SU-DHL-6 (cell line): ENCODE measurements at regions not wholly inside any gene's neighbourhood (a gene's known extent, or its start where the extent isn't known, plus 50 kb on each side); places are given as distances from the start of the nearest gene placed in this dataset.

Experiments used
- EZH2phosphoT487 ChIP-seq: fragments of 200-600 bp; sonication (generic), shearing (Covaris generic); conservative IDR thresholded peaks from 2 replicates; pipeline ENCODE4 v1.6.1; 2018; ENCODE audit warnings: mild to moderate bottlenecking, antibody characterized with exemption, low read length, moderate library complexity, mixed read lengths
- TF ChIP-seq, protein P1 (sequence below): fragments of 200-600 bp; sonication (generic); IDR thresholded peaks from one replicate; pipeline ENCODE4 v1.5.1; 2017; ENCODE audit warnings: antibody characterized with exemption, mild to moderate bottlenecking, low read length, moderate library complexity; ENCODE audit not compliant: insufficient read depth, poor library complexity, severe bottlenecking

DNA sequence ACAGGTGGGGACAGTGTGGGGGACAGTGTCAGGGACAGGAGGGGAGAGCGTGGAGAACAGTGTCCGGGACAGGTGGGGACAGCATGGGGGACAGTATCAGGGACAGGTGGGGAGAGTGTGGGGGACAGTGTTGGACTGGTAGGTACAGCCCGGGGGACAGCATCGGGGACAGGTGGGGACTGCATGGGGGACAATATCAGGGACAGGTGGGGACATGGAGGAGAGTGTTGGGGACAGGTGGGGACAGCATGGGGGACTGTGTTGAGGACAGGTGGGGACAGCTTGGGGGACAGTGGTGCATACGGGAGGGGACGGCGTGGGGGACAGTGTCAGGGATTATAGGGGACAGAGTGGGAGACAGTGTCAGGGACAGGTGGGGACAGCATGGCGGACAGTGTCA, 212.3 kb downstream of the TMEM121 start:
- no peak for TF ChIP-seq EZH2phosphoT487
- TF ChIP-seq, protein P1, sequence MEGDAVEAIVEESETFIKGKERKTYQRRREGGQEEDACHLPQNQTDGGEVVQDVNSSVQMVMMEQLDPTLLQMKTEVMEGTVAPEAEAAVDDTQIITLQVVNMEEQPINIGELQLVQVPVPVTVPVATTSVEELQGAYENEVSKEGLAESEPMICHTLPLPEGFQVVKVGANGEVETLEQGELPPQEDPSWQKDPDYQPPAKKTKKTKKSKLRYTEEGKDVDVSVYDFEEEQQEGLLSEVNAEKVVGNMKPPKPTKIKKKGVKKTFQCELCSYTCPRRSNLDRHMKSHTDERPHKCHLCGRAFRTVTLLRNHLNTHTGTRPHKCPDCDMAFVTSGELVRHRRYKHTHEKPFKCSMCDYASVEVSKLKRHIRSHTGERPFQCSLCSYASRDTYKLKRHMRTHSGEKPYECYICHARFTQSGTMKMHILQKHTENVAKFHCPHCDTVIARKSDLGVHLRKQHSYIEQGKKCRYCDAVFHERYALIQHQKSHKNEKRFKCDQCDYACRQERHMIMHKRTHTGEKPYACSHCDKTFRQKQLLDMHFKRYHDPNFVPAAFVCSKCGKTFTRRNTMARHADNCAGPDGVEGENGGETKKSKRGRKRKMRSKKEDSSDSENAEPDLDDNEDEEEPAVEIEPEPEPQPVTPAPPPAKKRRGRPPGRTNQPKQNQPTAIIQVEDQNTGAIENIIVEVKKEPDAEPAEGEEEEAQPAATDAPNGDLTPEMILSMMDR, result no peak
